Muscle of leg (tissue), 3 donors: ENCODE measurements at regions not wholly inside any gene's neighbourhood (a gene's known extent, or its start where the extent isn't known, plus 50 kb on each side); places are given as distances from the start of the nearest gene placed in this dataset.

Source experiments
- DNase-seq: peaks from one replicate; pipeline ENCODE4 v3.0.0; 2013
- H3K27ac ChIP-seq: one replicate; pipeline ENCODE4 v1.5.1; 2013; ENCODE audit warnings: mild to moderate bottlenecking, low read length, control low read depth
- H3K27me3 ChIP-seq: one replicate; pipeline ENCODE4 v1.6.1; 2013; ENCODE audit warnings: low read length; ENCODE audit not compliant: control insufficient read depth, insufficient read depth
- H3K36me3 ChIP-seq: one replicate; pipeline ENCODE4 v1.6.1; 2013; ENCODE audit warnings: low read length; ENCODE audit not compliant: control insufficient read depth, insufficient read depth
- H3K4me1 ChIP-seq: one replicate; pipeline ENCODE4 v1.6.1; 2013; ENCODE audit warnings: low read length; ENCODE audit not compliant: control insufficient read depth, insufficient read depth
- H3K4me3 ChIP-seq: one replicate; pipeline ENCODE4 v1.5.1; 2013; ENCODE audit warnings: low read length, control low read depth
- H3K9me3 ChIP-seq: replicated peaks from 2 replicates; pipeline ENCODE4 v1.6.1; 2013; ENCODE audit warnings: low read depth, low read length; ENCODE audit not compliant: control insufficient read depth
- WGBS: methylation state at CpG from one replicate; pipeline ENCODE4 v1.1.5; 2013; ENCODE audit warnings: missing lambda C conversion rate; ENCODE audit not compliant: insufficient coverage; 5-methylcytosine and 5-hydroxymethylcytosine counted together

DNA sequence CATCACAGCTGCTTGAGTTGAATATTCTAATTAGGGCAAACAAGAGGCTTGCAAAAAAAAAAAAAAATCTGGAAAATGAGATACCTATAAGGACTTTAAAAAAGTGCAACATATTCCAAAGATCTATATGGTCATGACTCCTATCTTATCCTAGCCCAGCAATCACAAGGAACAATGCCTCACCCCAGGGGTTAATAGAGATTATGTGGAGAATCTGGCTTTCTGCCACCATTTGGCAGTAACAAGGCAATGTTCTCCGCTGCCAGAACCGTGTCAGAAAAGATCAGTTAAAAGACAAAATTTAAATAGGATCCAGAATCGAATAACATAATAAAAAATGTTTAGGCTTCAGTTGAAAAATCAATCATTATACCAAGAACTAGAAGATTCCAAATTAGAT, 1643.2 kb upstream of the PRR20A start:
- H3K27ac ChIP-seq, result no peak overlapping the region
- no peaks in the 10 kb centered on the region for H3K9me3 ChIP-seq
- no peaks in the 10 kb centered on the region for H3K27me3 ChIP-seq
- no peak for DNase-seq
- no CpG with 5 or more reads among the region's 3 CpGs for WGBS
- no peaks in the 10 kb centered on the region for H3K36me3 ChIP-seq
- H3K4me1 ChIP-seq, result no peaks in the 10 kb centered on the region
- H3K4me3 ChIP-seq, result no peak overlapping the region

DNA sequence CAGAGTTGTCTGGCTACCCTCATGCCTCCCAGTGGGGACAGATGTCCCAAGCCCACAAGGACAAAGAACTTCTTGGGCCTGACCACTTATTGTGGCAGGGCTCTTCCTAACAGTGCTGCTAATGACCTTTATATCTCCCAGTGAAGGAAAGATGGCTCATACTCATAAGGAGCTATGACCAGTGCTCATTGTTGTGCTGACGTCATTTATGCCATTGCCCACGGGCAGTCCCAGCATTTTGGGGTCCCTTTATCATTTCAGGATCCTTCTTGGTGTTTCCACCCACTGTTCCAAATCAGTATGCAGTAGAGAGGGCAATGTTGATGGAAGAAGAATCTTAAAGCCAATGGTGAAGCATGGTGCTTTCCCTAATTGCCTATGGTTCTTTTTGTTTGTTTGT, 1640.0 kb upstream of the PRR20A start:
- Histone ChIP-seq H3K4me3 (no peak overlapping the region), H3K9me3 (no peaks in the 10 kb centered on the region), H3K27ac (no peak overlapping the region), H3K4me1 (no peaks in the 10 kb centered on the region), H3K36me3 (no peaks in the 10 kb centered on the region), H3K27me3 (no peaks in the 10 kb centered on the region)
- DNase-seq, result no peak
- no CpG with 5 or more reads among the region's 2 CpGs for WGBS

DNA sequence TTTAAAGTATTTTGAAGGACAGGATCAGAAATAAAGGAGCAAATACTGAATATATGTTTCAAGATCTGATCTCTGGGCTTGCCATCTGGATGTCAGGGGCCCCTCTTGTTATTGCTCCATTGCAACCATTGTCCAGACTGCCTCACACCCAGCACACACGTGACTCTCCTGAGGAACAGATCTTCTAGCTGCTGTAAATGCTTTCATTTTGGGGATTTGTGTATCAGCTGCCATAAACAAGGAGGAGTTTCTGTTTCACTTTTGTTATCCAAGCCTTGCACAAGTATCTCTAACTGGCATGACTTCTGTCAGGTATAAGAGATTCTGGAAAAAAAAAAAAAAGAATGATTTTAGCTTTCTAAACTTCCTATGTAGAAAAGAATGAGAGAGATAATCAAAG, 1624.1 kb upstream of the PRR20A start:
- Histone ChIP-seq H3K27me3 (no peaks in the 10 kb centered on the region), H3K36me3 (no peaks in the 10 kb centered on the region), H3K4me3 (no peak overlapping the region), H3K9me3 (no peaks in the 10 kb centered on the region), H3K4me1 (no peaks in the 10 kb centered on the region), H3K27ac (no peak overlapping the region)
- DNase-seq, result peak; percentile 1
- no CpG with 5 or more reads among the region's 1 CpG for WGBS

DNA sequence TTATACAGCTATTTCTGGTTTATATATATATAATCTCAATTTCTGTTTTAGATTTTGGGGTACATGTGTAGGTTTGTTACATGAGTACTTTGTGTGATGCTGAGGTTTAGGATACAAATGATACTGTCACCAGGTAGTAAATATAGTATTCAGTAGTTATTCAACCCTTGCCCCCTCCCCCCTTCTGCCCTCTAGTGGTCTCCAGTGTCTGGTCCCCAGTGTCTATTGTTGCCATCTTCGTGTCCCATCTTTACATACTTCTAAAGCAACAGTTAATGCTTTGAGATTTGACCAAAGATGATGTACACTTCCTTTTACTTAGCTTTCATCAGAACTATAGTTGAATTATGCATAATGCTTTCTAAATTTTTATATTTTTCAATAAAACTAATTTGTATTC, 1623.4 kb upstream of the PRR20A start:
- Histone ChIP-seq H3K9me3 (no peaks in the 10 kb centered on the region), H3K27me3 (no peaks in the 10 kb centered on the region), H3K36me3 (no peaks in the 10 kb centered on the region), H3K4me3 (no peak overlapping the region), H3K27ac (no peak overlapping the region), H3K4me1 (no peaks in the 10 kb centered on the region)
- no CpG with 5 or more reads among the region's 1 CpG for WGBS
- no peak for DNase-seq

DNA sequence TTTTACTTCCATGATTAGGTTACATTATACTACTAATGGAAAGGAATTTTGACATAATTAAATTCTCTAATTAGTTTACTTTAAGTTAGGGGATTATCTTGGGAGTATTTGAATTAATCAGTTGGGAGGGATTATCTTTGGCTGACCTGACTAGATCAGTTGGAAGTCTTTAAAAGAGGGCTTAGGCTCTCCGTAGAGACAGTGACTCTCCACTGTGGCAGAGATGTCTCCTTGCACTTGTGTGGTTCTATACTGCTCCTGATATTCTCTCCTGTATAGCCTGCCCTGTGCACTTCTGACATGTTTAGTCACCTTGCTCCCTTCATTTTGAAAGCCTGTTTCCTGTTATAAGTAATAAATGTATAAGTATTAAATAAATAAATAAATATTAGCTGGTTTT, 1612.3 kb upstream of the PRR20A start:
- WGBS, result 64% methylated on average over 1 of the region's 1 CpG
- Histone ChIP-seq H3K27ac (no peak overlapping the region), H3K36me3 (no peaks in the 10 kb centered on the region), H3K27me3 (no peaks in the 10 kb centered on the region), H3K9me3 (no peaks in the 10 kb centered on the region), H3K4me3 (no peak overlapping the region), H3K4me1 (no peaks in the 10 kb centered on the region)
- DNase-seq, result no peak

DNA sequence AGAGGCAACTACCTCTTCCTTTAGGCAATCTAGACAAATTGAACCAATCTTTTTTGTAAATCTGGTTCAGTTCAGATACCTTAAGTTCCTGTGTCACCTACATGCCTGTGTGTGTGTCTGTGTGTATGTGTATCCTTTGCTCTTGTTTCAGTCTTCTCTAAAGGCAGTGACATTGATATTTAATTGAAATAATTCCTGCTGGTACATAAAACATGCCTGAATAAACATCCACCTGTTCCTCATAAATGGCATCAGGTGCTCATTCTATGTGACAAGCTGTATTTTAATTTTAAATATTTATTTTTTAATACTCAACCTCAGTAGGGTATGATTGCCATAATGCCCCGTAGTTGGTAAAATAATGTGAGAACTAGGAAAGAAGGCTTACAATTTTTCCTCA, 1606.4 kb upstream of the PRR20A start:
- DNase-seq, result no peak
- WGBS, result no CpG with 5 or more reads among the region's 1 CpG

DNA sequence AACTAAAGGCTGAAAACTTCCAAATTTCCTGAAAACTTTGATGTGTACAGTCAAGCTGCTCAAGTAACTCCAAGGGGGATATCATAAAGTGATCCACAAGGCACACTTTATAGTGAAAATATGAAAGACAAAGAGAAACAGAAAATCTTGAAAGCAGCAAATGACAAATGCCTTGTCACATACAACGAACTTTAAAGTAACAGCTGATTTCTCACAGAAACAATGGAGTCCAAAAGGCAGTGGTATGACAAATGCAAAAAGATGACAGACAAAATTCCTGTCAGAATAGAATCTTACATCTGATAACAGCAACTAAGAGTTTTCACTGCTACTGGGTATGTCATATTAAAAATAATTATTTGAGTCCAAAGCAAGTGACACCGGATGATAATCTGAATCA, 1602.3 kb upstream of the PRR20A start:
- WGBS, result no CpG with 5 or more reads among the region's 2 CpGs
- H3K4me1 ChIP-seq, result no peaks in the 10 kb centered on the region
- DNase-seq, result no peak
- no peak overlapping the region for H3K27ac ChIP-seq
- H3K36me3 ChIP-seq, result no peaks in the 10 kb centered on the region
- H3K9me3 ChIP-seq, result peaks cover 4% of the 10 kb centered on the region
- H3K4me3 ChIP-seq, result no peak overlapping the region
- H3K27me3 ChIP-seq, result no peaks in the 10 kb centered on the region

More for the DNA sequence above, 1606.4 kb upstream of the PRR20A start:
- Histone ChIP-seq H3K9me3 (peaks cover 4% of the 10 kb centered on the region), H3K4me1 (no peaks in the 10 kb centered on the region), H3K27ac (no peak overlapping the region), H3K36me3 (no peaks in the 10 kb centered on the region), H3K4me3 (no peak overlapping the region), H3K27me3 (no peaks in the 10 kb centered on the region)

DNA sequence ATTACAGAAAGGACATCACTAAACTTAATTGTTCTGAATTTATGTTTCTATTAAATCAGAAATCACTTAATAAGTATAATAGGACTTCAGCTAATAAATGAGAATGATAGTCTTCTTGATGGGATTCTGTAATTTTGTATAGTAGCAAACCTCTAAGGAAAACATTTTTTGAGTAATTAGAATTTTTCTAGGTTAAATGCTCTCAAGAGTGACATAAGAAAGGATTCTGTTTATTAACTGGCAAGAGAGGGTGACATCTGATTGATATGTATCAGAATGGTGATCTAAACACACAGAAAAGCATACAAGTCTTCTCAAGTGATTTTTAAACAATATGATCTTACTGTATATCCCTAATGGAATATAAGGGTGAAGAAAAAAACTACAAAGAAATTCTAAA, 1597.7 kb upstream of the PRR20A start:
- Histone ChIP-seq H3K27ac (no peak overlapping the region), H3K4me1 (no peaks in the 10 kb centered on the region), H3K4me3 (no peak overlapping the region), H3K27me3 (no peaks in the 10 kb centered on the region), H3K9me3 (peaks cover under 1% of the 10 kb centered on the region), H3K36me3 (no peaks in the 10 kb centered on the region)
- no peak for DNase-seq

DNA sequence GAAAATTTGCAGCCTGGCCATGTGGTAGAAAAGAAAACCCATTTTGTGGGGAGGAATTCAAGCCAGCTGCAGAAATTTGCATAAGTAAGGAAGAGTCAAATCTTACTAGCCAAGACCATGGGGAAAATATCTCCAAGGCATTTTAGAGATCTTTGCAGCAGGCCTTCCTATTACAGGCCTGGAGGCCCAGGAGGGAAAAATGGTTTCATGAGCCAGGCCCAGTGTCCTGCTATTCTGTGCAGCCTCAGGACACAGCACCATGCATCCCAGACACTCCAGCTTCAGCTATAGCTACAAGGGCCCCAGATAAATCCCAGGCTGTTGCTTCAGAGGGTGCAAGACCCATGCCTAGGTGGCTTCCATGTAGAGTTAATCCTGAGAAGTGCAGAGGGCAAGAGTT, 1590.1 kb upstream of the PRR20A start:
- no peak overlapping the region for H3K4me3 ChIP-seq
- peaks cover 5% of the 10 kb centered on the region for H3K9me3 ChIP-seq
- H3K27ac ChIP-seq, result no peak overlapping the region
- no peaks in the 10 kb centered on the region for H3K4me1 ChIP-seq
- no peak for DNase-seq
- H3K36me3 ChIP-seq, result no peaks in the 10 kb centered on the region
- H3K27me3 ChIP-seq, result no peaks in the 10 kb centered on the region

DNA sequence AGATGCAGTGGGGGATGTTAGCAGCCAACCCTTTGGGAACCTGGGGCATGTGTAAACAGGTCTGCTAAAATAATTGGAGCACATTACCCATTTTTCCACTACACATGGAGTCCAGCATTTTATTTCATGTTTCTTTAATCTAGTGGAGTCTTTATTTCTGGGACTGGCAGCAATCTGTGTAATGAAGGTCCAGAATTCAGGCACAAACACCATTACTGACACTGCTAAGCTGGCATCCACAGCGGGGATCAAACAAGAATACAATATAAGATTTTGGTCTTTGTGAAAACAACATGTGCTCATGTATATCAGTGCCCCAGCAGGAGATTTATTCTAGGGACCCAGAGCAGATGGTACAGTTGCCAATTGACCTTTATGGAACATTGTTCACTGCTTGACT, 1587.0 kb upstream of the PRR20A start:
- H3K4me3 ChIP-seq, result no peak overlapping the region
- H3K36me3 ChIP-seq, result no peaks in the 10 kb centered on the region
- no CpG with 5 or more reads among the region's 1 CpG for WGBS
- H3K4me1 ChIP-seq, result no peaks in the 10 kb centered on the region
- no peak for DNase-seq
- peaks cover 5% of the 10 kb centered on the region for H3K9me3 ChIP-seq
- H3K27ac ChIP-seq, result no peak overlapping the region
- no peaks in the 10 kb centered on the region for H3K27me3 ChIP-seq

DNA sequence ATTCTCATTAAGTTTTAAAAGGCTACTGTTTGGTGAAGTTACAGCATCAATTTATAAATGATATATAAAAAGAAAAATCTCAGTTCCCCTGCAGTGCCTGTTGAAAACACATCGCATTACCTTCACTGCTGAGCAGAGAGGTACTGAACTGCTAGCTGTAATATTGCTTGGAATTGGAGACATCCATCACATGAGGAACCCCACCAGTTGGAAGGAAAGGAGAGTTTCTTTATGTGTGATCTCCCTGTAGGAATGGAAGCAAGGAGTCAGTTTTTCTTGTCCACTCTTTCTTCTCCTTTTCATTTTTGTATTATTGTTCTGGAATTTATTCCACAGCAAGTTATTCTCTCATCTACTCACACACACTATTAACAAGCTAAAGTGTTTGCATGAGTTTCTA, 1586.0 kb upstream of the PRR20A start:
- no peaks in the 10 kb centered on the region for H3K4me1 ChIP-seq
- H3K9me3 ChIP-seq, result peaks cover 5% of the 10 kb centered on the region
- DNase-seq, result no peak
- no CpG with 5 or more reads among the region's 1 CpG for WGBS
- no peak overlapping the region for H3K27ac ChIP-seq
- no peaks in the 10 kb centered on the region for H3K27me3 ChIP-seq
- H3K36me3 ChIP-seq, result no peaks in the 10 kb centered on the region
- no peak overlapping the region for H3K4me3 ChIP-seq
